Upper lobe of left lung (tissue), 4 donors: ENCODE measurements at regions not wholly inside any gene's neighbourhood (a gene's known extent, or its start where the extent isn't known, plus 50 kb on each side); places are given as distances from the start of the nearest gene placed in this dataset.

ENCODE experiments used
- CTCF ChIP-seq, 6 experiments: fragments of 450-650 bp in 4 of 6; fragments of 200-600 bp in 2 of 6; sonication (generic) in 2 of 6; IDR thresholded peaks; one replicate each; pipeline ENCODE4 v1.5.1; 2016 to 2019; ENCODE audit warnings: antibody characterized with exemption in 6 of 6
- EP300 ChIP-seq, 4 donors: sonication (generic); formaldehyde crosslinking; IDR thresholded peaks; one replicate each; pipeline ENCODE4 v1.5.1; 2017; ENCODE audit warnings: antibody characterized with exemption in 4 of 4, control low read depth in 2 of 4
- POLR2A ChIP-seq, 4 donors: fragments of 450-650 bp; IDR thresholded peaks; one replicate each; pipeline ENCODE4 v1.5.1; 2016 to 2017; ENCODE audit warnings: antibody characterized with exemption in 4 of 4, mild to moderate bottlenecking in 2 of 4
- POLR2AphosphoS5 ChIP-seq, 2 donors: sonication (generic); formaldehyde crosslinking; IDR thresholded peaks; one replicate each; pipeline ENCODE4 v1.5.1; 2017; ENCODE audit warnings: antibody characterized with exemption in 2 of 2

- TF ChIP-seq EP300 (IDR thresholded peaks at IDR 0.05) (no peak), CTCF (IDR thresholded peaks at IDR 0.05) (no peak), POLR2A (IDR thresholded peaks at IDR 0.05) (no peak), POLR2AphosphoS5 (IDR thresholded peaks at IDR 0.05) (no peak)
Observed at GRCh38 chr6:9938801-9939200, 476.1 kb downstream of the TFAP2A start.
